ENCODE measurements at regions not wholly inside any gene's neighbourhood (a gene's known extent, or its start where the extent isn't known, plus 50 kb on each side); places are given as distances from the start of the nearest gene placed in this dataset.

GRCh38 chr16:75929046-75929445 is 202.8 kb upstream of the CPHXL start:
- TF ChIP-seq CTCF (IDR thresholded peaks at IDR 0.05), result no peak
- TF ChIP-seq POLR2A (IDR thresholded peaks at IDR 0.05), result no peak
